Esophagus squamous epithelium (tissue), 4 donors: ENCODE measurements at regions not wholly inside any gene's neighbourhood (a gene's known extent, or its start where the extent isn't known, plus 50 kb on each side); places are given as distances from the start of the nearest gene placed in this dataset.
"Not testable (repeated sequence)": the region's sequence is repeated elsewhere in the genome, so short reads cannot be mapped to it uniquely, and the experiment has no call there.

Experiments
- CTCF ChIP-seq, 6 experiments: fragments of 450-650 bp in 4 of 6; fragments of 200-600 bp in 2 of 6; sonication (generic) in 2 of 6; IDR thresholded peaks; one replicate each; pipeline ENCODE4 v1.5.1; 2016 to 2019; ENCODE audit warnings: antibody characterized with exemption in 6 of 6, mild to moderate bottlenecking in 4 of 6, moderate library complexity in 4 of 6
- POLR2A ChIP-seq, 4 donors: fragments of 450-650 bp; IDR thresholded peaks; one replicate each; pipeline ENCODE4 v1.6.1; 2017; ENCODE audit warnings: antibody characterized with exemption in 4 of 4, mild to moderate bottlenecking in 4 of 4, moderate library complexity in 3 of 4

DNA sequence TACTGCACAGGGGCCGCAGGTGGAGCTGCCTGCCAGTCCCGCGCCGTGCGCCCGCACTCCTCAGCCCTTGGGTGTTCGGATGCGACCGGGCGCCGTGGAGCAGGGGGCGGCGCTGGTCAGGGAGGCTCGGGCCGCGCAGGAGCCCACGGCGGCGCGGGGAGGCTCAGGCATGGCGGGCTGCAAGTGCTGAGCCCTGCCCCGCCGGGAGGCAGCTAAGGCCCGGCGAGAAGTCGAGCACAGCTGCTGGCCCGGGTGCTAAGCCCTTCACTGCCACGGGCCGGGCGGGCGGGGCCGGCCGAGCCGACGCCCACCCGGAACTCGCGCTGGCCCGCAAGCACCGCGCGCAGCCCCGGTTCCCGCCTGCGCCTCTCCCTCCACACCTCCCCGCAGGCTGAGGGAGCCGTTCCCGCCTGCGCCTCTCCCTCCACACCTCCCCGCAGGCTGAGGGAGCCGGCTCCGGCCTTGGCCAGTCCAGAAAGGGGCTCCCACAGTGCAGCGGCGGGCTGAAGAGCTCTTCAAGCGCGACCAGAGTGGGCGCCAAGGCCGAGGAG, 653.7 kb downstream of the NR2F2 start:
- not testable (repeated sequence) for TF ChIP-seq CTCF, POLR2A (IDR thresholded peaks at IDR 0.05)
